ENCODE measurements at regions not wholly inside any gene's neighbourhood (a gene's known extent, or its start where the extent isn't known, plus 50 kb on each side); places are given as distances from the start of the nearest gene placed in this dataset.

DNA sequence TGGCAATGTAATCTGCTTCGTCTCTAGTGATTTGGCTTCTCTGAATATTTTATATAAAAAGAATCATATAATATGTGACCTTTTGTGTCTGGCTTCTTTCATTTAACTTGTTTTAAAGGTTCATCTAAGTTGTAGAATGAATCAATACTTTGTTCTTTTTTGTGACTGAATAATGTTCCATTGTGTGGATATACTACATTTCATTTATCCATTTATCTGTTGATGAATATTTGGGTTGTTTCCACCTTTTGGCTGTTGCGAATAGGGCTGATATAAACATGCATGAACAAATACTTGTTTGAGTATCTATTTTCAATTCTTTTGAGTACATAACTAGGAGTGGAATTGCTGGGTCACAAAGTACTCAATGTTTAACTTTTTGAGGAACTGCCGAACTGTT is 63.8 kb upstream of the TNP1 start:
- TF ChIP-seq POLR2AphosphoS5 (IDR thresholded peaks at IDR 0.05), result no peak
- TF ChIP-seq, protein P1, sequence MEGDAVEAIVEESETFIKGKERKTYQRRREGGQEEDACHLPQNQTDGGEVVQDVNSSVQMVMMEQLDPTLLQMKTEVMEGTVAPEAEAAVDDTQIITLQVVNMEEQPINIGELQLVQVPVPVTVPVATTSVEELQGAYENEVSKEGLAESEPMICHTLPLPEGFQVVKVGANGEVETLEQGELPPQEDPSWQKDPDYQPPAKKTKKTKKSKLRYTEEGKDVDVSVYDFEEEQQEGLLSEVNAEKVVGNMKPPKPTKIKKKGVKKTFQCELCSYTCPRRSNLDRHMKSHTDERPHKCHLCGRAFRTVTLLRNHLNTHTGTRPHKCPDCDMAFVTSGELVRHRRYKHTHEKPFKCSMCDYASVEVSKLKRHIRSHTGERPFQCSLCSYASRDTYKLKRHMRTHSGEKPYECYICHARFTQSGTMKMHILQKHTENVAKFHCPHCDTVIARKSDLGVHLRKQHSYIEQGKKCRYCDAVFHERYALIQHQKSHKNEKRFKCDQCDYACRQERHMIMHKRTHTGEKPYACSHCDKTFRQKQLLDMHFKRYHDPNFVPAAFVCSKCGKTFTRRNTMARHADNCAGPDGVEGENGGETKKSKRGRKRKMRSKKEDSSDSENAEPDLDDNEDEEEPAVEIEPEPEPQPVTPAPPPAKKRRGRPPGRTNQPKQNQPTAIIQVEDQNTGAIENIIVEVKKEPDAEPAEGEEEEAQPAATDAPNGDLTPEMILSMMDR (IDR thresholded peaks at IDR 0.05), result no peak
